ENCODE measurements at regions not wholly inside any gene's neighbourhood (a gene's known extent, or its start where the extent isn't known, plus 50 kb on each side); places are given as distances from the start of the nearest gene placed in this dataset.

DNA sequence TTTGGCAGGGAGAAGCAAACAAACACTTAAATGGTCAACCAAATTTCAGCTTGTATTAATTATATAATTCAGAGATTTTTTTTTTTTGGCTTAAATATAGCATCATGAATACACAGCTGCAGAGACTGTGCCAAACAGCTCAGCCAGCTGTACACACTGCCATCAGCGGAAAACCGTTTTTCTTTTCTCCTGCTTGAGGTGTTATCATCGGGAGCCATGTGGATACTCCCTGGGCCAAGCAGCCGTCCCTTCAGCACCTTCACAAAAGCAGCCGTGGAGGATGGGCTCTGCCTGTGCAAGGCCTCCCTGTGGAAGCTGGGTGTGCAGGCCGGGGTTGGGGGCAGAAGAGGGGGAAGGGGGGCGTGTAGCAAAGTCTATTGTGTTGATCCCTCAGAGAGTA, 85.0 kb downstream of the NUF2 start:
- DNase-seq (ENCODE audit: low read depth, low spot score), result no peak

DNA sequence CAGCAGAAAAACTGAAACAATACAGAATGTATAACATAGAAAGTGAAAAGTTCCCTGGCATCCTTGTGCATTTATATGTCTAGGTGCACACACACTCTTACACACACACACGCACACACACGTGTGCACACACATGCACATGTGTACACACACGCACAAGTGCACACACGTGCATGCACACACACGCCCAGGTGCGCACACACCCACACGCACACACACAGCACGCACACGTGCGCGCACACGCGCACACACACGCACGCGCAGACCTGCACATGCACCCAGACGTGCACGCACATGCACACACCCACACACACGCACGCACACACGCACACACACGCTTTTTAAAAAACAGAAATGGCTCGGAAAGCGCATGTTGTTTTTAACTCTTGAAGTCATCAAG, 86.5 kb downstream of the NUF2 start:
- DNase-seq (ENCODE audit: low read depth, low spot score), result no peak

DNA sequence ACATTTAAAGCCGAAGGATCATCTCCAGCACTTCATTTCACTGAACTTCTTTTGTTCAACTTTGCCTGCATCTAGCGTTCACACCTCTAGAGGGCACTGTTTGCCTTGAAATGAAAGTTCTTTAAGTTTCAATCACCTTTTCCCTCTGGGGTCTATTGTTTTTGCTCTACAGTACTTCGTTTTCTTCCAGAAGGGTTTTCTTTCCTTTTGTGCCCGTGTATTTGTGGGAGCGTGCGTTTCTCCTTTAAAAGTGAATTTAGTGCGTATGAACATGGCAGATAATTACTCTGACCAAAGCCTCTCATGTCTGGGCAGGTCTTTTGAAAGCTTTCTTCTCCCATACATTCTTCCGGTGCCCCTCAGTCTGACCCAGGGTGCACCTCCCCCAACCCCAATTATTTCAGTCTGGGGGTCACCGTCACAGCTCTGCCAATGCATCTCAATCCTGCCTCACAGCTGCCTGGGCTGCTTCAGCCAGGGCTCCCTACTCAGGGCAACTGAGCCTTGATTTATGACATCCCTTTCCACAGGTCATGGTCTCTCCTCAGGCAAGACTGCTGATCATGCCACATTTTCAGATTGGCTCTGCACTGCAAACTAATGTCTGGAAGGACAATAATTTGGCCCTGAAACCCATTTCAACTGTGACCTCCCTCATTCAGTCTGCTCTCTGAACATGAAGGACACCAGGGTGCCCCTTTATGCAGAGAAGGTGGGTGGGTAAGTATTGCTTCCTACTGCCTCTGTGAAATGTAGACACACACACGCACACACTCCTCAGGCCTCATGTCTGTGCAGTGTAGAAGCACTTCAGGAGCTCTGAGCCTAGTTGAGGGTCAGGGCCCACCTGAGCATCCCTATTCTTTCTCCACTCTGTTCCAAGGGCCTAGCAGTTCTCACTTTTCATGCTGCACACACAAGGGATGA, 88.6 kb downstream of the NUF2 start:
- peak; percentile 48 for DNase-seq (ENCODE audit: low read depth, low spot score)

DNA sequence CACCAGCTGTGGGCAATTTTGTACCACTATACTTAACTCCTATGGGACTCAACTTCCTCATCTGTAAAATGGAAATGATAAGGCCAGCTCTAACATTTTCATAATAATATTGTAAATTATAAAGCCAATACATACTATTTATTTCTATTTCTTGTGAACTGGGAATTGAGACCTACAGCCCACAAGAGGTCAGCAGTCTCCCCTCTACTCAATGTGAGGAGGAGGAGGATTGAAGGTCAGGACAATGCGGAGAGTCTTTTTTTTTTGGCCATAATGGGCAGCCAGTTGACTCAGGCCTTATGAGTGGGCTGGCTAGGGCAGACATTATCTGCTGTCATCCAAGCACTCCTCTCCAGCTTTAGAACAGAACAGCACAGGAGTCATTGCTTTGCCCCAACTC, 90.5 kb downstream of the NUF2 start:
- DNase-seq (ENCODE audit: low read depth, low spot score), result no peak

DNA sequence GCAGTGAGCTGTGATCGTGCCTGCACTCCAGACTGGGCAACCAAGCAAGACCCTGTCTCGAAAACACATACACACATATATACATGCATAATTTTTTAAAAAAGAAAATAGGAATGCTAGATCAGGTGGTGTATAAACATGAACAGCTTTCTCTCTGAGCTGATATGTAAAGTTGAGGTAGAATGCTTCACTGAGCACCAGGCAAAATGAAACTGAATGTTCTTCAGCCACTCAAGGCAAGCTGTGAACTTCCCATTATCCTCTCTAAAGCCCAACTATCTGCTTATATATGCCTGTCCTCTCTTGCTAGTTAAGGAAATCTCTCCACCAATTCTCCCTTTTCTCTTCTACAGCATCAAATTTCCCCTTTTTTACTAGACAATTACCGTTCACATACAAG, 93.0 kb downstream of the NUF2 start:
- no peak for DNase-seq (ENCODE audit: low read depth, low spot score)

DNA sequence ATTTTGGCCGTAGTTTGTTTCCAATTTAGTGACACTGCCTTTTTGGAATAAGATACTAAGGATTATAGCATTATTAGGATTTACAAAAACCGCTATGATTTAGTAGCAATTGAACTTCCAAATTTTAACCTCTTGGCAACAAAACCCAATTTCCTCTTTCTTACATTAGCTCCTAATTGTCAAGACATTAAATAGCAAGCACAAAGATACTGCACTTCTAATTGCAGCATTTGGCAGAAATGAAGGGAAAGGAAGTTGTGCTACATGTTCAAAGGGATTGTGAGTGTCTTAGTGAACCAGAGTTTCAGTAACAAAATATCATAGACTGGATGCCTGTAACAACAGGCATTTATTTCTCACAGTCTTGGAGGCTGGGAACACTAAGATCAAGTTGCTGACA, 99.9 kb downstream of the NUF2 start:
- no peak for DNase-seq (ENCODE audit: low read depth, low spot score)

DNA sequence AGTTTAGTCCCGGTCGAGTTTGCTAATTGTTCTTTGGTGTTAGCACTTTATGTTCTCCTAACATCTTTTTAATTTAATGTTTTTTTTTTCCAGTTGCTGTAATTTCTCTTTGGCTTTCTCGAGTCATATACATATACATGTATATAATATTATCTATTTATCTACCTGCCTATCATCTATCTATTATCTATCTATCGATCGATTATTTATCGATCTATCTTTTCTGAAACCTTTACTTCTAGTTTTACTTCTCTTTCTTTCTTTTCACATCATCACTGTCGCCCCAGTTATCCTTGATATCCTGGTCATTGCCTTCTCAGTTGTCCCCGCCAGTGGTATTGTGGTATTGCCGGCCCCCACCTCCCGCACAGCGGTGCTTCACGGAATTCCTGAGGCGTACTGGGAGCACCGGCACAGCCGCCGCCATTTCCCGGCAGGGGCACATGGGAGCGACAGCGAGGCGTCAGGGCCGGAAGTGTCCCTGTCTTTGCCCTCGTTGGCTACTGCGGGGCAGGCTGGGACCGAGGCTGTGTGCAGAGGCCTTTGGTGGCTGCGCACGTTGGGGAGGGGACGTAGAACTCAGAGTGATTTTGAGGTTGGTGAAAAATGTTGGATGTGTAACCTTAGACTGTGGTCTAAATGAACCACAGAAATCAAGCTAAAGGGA, 101.1 kb downstream of the NUF2 start:
- no peak for DNase-seq (ENCODE audit: low read depth, low spot score)

DNA sequence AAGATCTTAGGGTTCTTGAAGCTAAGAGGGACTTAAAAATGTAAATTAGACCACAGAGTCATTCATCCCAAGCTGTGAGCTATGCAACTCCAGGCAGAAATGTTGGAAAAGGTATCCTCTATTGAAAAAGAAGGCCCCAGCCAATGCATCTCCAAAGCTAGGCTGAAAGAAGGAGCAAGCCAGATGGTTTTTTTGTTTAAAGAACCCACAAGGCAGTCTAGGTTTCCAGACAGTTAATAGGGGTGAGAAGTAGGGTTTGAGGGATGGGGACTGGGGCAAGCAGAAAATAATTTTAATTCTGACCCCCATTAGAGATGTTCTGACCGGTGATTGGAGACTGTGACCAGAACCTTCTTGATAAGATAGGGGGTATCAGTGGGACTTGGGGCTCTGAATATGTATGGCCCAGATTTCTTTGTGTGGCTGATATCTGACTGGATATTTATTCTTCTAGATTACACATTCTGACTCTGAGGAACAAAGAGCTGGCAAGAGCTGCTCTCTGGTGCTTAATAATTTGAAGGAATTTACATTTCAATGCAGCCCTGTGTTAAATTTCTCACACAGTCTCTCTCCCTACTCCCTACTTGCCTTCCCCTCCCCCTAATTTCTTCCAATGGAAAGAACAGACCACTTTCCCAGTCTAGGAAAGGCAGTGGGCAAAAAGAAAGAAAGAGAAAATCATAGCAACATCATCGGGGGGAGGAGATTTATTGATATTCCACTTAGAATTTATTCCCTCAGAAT, 104.9 kb downstream of the NUF2 start:
- DNase-seq (ENCODE audit: low read depth, low spot score), result no peak

DNA sequence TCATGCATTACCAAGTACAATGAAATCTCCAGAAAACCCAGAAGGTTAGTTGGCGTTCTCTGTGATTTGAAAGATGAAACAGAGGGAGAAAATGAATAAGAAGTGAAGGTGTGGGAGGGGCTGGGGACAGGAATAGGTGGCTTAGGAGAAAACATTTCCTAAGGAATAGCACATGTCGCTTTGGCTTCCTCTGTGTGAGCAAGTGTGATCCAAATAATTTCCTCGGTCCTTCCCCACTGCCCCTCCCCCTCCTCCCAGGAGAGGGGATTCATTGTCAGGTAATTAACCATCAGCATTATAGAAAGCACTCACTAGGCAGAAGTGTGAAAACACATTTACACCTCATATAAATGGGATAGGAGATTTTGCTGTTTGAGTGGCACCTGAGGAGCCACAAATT, 105.5 kb downstream of the NUF2 start:
- no peak for DNase-seq (ENCODE audit: low read depth, low spot score)

DNA sequence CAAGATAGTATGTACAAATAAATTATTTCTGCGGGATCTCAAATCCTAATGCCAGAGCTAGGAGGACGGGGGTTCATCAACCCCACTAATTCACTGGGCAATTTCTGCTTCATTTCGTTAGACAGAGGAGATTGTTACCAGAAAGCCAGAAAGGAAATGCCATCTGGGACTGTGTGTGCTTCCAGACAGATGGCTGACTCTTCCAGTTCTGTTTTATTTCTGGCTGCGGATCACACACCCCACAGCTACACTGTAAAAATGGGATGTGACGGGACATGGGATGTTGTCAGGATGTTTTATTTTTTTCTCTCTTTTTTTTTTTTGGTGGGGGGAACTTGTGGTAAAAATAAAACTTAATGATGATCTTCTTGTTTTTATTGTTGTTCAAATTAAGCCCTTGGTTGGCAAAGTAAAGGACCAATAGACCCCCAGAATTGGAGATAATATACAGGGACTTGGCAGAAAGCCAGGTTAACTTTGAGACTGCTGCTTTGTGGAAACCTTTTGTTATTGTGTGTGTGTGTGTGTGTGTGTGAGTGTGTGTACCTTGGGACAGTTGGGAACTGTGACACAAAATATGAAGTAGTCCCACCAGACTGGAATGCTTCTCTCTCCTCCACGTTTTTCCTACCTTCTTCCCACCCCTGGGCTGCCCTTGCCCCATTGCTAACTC, 114.5 kb downstream of the NUF2 start:
- DNase-seq (ENCODE audit: low read depth, low spot score), result no peak

DNA sequence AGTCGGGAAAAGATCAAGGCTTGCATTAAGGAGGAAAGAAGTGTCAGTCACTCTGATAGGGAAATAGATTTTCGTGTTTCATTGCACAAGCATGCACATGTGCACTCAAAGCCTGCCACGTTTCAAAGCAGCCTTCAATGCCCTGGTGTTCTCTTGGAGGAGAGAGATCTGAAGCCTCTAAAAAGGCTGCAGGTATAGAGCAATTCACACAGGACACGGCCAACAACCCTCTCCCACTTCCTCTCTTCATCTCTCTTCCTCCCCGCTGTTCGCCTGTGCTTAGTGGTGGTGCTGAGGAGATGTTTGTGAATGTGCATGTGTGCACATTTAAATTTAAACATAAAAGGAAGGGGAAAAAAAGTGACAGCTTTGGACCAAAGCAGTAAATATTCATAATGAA, 117.7 kb downstream of the NUF2 start:
- DNase-seq (ENCODE audit: low read depth, low spot score), result no peak

DNA sequence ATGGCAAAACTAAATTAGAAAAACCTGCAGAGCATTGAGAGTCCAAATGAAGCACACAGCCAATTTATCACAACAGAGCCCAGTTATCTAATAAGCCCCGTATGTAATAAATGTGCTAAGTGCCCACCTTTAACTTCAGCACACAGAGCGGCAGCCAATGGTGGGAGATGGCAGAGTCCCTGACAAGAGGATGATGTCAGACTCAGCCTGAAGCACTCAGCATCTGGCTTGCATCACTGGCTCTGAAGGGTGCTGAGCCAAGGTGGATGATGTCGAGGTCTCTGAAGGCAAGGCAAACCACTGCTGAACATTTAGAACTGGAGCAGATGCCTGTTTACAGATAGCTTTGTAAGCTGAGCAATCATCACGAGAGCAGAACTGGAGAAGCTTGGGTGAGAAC, 118.3 kb downstream of the NUF2 start:
- no peak for DNase-seq (ENCODE audit: low read depth, low spot score)

DNA sequence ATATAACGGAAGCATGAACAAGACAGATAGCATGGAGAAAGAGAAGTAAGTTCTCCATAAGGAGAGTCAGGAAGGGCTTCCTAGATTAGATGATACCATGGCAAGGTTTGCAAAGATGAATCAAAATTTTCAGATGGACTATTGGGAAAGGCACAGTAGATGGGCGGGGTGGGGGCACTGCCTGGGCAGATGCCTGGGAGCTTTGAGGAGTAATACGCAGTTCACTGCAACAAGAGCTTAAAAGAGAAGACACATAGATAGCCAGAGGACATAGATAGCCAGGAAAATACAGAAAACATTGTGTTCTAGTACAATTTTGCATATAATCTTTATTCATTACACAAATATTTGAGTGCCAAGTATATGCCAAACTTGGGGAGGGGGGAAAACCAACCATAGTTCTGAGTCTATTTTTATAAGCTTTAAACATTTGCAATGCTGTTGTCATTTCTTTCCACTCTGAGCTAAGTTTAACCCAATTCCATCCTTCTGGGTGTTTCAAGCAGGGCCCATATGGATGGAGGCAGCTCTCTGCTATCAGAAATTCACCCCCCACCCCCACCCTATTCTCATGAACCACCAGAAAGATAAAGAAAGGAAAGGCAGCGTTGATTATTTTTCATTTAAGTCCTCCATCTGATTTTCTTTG, 120.6 kb downstream of the NUF2 start:
- no peak for DNase-seq (ENCODE audit: low read depth, low spot score)

DNA sequence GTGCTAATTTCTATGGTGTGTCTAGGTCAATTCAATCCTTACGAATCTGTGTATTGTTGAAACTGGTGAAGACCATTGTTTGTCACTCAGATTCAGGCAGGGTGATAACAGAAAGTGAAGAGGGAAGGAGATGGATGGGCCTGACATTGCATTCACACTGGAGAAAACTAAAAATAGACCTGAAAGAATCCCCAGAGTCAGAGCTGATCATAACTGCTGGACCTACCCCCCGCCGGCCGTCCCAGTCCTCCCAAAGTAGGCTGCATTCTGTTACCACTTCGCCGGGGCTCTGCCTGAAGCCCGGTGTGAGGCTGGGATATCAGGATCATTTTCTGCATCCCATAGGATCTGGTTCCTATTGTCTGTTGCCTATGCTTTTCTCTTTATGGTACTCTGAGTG, 121.1 kb downstream of the NUF2 start:
- DNase-seq (ENCODE audit: low read depth, low spot score), result no peak

DNA sequence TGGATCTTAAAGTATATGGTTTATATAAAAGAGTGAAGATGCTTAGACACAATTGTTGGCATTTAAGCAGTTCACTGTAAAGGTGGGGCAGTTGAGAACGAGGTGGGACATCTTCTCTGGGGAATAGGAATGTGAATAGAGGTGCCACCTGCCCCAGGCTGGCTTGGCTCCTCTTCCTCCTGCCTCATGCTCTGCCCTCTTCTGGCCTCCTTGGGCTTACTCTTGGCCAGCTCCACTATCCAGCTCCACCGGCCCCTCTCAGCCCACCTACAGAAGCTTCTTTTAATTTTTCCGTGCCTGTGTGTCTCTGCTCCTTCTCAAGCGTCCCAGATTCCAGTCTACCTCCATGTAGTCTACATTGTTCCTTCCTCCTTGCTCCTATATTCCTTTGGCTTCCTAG, 122.1 kb downstream of the NUF2 start:
- no peak for DNase-seq (ENCODE audit: low read depth, low spot score)

DNA sequence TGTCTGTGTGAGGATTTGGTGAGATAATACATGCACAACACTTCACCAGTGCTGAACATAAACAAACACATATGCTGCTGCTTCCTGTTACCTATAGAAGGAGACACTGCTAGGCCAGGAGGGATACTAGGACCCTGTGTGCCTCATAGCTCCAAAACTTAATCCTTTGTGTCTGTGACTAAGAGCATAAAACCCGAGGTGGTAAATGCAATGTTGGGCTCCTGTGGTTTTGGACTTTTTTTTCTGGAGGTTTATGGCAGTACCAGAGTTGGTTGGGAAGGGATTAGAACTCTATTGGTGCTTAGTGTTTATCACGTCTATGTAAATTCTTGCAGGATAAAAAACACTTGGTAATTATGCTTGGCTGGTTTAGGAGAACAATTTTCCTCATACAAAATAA, 122.9 kb downstream of the NUF2 start:
- no peak for DNase-seq (ENCODE audit: low read depth, low spot score)

DNA sequence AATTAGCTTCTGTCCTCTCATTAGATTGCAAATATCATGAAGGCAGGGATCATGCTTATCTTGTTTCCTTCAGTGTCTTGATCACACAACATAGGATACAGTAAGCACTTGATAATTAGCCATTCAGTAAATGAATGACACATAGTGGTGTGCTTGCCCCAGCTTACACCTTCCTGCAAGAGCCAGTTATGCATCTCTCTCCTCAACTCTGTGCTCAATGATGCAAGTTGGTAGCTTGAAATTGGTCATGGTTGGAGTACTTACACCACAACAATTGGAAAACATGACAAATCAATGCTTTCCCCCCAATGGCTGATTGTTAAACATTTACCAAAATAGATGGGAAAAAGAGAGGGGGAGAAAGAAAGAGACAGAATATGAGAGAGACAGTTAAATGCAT, 129.2 kb downstream of the NUF2 start:
- no peak for DNase-seq (ENCODE audit: low read depth, low spot score)

DNA sequence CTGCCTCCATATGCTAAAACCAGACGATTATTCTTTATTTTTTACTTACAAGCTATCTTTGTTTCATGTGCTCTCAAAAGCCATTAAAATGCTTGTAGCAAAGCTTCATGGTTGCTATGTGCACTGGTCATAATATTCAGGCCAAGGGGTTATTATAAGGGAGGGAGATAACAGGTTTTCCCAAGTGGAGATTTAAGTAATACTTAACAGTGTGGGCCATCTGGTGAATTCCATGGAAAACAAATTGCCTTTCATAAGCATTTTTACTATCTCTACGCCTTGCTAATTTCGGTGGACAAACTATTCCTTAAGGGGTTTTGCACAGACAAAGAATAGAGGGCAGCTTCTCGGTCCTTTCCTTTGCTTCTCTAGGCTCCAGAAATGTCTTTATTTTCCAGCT, 137.8 kb downstream of the NUF2 start:
- DNase-seq (ENCODE audit: low read depth, low spot score), result no peak

DNA sequence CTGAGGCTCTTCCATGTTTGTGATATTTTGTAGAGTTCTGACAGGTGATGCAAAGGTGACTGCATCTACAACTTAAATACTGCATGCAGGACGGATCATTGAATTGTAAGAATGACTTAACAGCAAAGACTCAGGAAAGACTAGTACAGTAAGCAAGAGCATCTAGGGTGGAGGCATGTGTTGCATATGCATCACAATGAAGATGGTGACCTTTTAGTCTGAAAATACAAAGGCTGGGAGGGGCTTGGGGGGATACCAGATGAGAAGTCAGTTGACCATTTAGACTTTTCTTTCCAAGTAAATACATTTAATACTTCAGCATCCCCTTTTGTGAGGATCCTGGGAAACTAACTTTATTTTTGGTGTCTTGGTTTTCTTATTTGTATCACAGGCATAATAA, 145.5 kb downstream of the NUF2 start:
- no peak for DNase-seq (ENCODE audit: low read depth, low spot score)

DNA sequence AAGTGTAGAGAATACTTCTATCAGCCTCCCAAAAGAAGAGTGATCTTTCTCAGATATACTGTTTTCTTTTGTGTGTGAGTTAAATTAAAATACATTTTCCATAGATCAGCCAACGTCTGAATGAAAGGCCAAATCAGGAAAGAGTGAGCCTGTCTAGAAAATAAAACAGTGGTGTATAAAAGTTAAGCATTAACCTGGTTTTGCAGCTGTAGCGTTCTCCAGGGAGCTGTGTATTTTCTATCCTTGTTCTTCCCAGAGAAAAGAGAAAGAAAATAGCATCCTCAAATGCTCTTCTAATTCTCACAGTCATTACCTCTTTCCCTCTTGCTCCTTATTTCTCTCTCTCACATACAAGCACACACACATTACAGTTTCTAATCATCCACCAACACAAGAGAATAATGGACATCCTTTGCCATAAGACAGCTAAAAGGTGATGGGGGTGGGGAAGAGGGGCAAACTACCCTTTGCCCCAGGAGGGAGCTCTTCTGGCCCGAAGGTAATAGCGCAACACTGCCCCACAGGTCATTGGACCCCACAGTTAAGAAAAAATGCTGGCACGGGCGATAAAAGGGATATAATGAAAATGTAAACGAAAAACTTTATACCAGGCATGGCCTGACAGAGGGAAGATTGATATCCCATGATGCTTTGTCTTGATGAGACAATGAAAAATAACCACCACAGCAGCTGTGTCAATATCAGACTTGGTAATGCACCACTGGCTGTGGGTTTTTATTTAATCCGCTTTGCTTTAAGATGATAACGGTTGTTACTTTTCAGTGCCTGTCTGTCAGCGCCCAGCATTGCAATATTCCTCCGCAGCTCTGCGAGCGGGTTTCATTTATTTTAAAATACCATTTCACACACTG, 150.3 kb downstream of the NUF2 start:
- DNase-seq (ENCODE audit: low read depth, low spot score), result no peak
